Stimulated activated naive CD8-positive, alpha-beta T cell treated with anti-CD3 and anti-CD28 coated beads, Interleukin-15, Interleukin-2, amounts not matched to agents 100 U/mL and 50 U/mL, for 24 hours (primary cell): ENCODE measurements at regions not wholly inside any gene's neighbourhood (a gene's known extent, or its start where the extent isn't known, plus 50 kb on each side); places are given as distances from the start of the nearest gene placed in this dataset.
"Not testable (repeated sequence)": the region's sequence is repeated elsewhere in the genome, so short reads cannot be mapped to it uniquely, and the experiment has no call there.

Source experiments
- ATAC-seq: fragments of 150-1000 bp; cut with Tn5 transposase; one replicate; pipeline ENCODE4 v1.10.0; 2021
- DNase-seq: peaks from one replicate; pipeline ENCODE4 v3.0.0; 2021

- DNase-seq, ATAC-seq: not testable (repeated sequence)
Measured at GRCh38 chr18:39206398-39207103, 1641.0 kb upstream of the CELF4 start.

- ATAC-seq = no peak
- DNase-seq = no peak
Measured at GRCh38 chr18:39205565-39206195, 1640.1 kb upstream of the CELF4 start.

GRCh38 chr18:39200153-39200552 is 1634.6 kb upstream of the CELF4 start:
- ATAC-seq (no peak), DNase-seq (no peak)

- no peak for ATAC-seq
Measured at GRCh38 chr18:39199231-39199855, 1633.7 kb upstream of the CELF4 start.

GRCh38 chr18:39198376-39198775 is 1632.8 kb upstream of the CELF4 start:
- ATAC-seq (no peak), DNase-seq (no peak)

More at GRCh38 chr18:39199231-39199855, 1633.7 kb upstream of the CELF4 start:
- DNase-seq = no peak

- DNase-seq = no peak
- ATAC-seq = no peak
Measured at GRCh38 chr18:39191931-39192330, 1626.3 kb upstream of the CELF4 start.

- ATAC-seq = no peak
Measured at GRCh38 chr18:39191058-39191457, 1625.5 kb upstream of the CELF4 start.

GRCh38 chr18:39190508-39190907 is 1624.9 kb upstream of the CELF4 start:
- ATAC-seq (no peak), DNase-seq (no peak)

More at GRCh38 chr18:39191058-39191457, 1625.5 kb upstream of the CELF4 start:
- DNase-seq = no peak

- ATAC-seq = no peak
- no peak for DNase-seq
Measured at GRCh38 chr18:39188278-39188677, 1622.7 kb upstream of the CELF4 start.

GRCh38 chr18:39186008-39186407 is 1620.4 kb upstream of the CELF4 start:
- DNase-seq (no peak), ATAC-seq (no peak)

GRCh38 chr18:39184176-39184575 is 1618.6 kb upstream of the CELF4 start:
- no peak for DNase-seq
- no peak for ATAC-seq

- ATAC-seq (no peak), DNase-seq (no peak)
Measured at GRCh38 chr18:39178166-39178565, 1612.6 kb upstream of the CELF4 start.

GRCh38 chr18:39172695-39173421 is 1607.3 kb upstream of the CELF4 start:
- DNase-seq (no peak), ATAC-seq (no peak)

- ATAC-seq = no peak
Measured at GRCh38 chr18:39168723-39169122, 1603.1 kb upstream of the CELF4 start.

GRCh38 chr18:39167990-39168389 is 1602.4 kb upstream of the CELF4 start:
- no peak for ATAC-seq
- DNase-seq = no peak

More at GRCh38 chr18:39168723-39169122, 1603.1 kb upstream of the CELF4 start:
- DNase-seq = no peak

GRCh38 chr18:39166776-39167175 is 1601.2 kb upstream of the CELF4 start:
- DNase-seq (no peak), ATAC-seq (no peak)

GRCh38 chr18:39162013-39162827 is 1596.6 kb upstream of the CELF4 start:
- DNase-seq = no peak

GRCh38 chr18:39149211-39149806 is 1583.7 kb upstream of the CELF4 start:
- ATAC-seq (no peak), DNase-seq (no peak)

More at GRCh38 chr18:39162013-39162827, 1596.6 kb upstream of the CELF4 start:
- ATAC-seq = no peak

GRCh38 chr18:39134255-39134654 is 1568.7 kb upstream of the CELF4 start:
- ATAC-seq = no peak
- DNase-seq = no peak

GRCh38 chr18:39127538-39127937 is 1561.9 kb upstream of the CELF4 start:
- not testable (repeated sequence) for ATAC-seq, DNase-seq

GRCh38 chr18:39113790-39114189 is 1548.2 kb upstream of the CELF4 start:
- DNase-seq (no peak), ATAC-seq (no peak)
